Ishikawa (cell line): ENCODE measurements at regions not wholly inside any gene's neighbourhood (a gene's known extent, or its start where the extent isn't known, plus 50 kb on each side); places are given as distances from the start of the nearest gene placed in this dataset.

Source experiments
- MAX ChIP-seq: IDR thresholded peaks from 2 replicates; pipeline ENCODE4 v1.6.1; 2012
- TF ChIP-seq, protein P1 (sequence below): IDR thresholded peaks from 2 replicates; pipeline ENCODE4 v1.6.1; 2012; ENCODE audit warnings: low read depth, mild to moderate bottlenecking

- no peak for TF ChIP-seq MAX
- TF ChIP-seq, protein P1, sequence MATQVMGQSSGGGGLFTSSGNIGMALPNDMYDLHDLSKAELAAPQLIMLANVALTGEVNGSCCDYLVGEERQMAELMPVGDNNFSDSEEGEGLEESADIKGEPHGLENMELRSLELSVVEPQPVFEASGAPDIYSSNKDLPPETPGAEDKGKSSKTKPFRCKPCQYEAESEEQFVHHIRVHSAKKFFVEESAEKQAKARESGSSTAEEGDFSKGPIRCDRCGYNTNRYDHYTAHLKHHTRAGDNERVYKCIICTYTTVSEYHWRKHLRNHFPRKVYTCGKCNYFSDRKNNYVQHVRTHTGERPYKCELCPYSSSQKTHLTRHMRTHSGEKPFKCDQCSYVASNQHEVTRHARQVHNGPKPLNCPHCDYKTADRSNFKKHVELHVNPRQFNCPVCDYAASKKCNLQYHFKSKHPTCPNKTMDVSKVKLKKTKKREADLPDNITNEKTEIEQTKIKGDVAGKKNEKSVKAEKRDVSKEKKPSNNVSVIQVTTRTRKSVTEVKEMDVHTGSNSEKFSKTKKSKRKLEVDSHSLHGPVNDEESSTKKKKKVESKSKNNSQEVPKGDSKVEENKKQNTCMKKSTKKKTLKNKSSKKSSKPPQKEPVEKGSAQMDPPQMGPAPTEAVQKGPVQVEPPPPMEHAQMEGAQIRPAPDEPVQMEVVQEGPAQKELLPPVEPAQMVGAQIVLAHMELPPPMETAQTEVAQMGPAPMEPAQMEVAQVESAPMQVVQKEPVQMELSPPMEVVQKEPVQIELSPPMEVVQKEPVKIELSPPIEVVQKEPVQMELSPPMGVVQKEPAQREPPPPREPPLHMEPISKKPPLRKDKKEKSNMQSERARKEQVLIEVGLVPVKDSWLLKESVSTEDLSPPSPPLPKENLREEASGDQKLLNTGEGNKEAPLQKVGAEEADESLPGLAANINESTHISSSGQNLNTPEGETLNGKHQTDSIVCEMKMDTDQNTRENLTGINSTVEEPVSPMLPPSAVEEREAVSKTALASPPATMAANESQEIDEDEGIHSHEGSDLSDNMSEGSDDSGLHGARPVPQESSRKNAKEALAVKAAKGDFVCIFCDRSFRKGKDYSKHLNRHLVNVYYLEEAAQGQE = no peak
Measured at GRCh38 chr1:182122913-182123260, 61.4 kb upstream of the ZNF648 start.
